Neuronal stem cell (in vitro differentiated cells): ENCODE measurements at regions not wholly inside any gene's neighbourhood (a gene's known extent, or its start where the extent isn't known, plus 50 kb on each side); places are given as distances from the start of the nearest gene placed in this dataset.

Experiments used
- DNase-seq: peaks from one replicate; pipeline ENCODE4 v3.0.0-alpha.2; 2013; ENCODE audit warnings: low spot score
- H2AFZ ChIP-seq: one replicate; pipeline ENCODE4 v1.6.1; 2013; ENCODE audit warnings: mild to moderate bottlenecking, low read length, inconsistent platforms
- H2AK5ac ChIP-seq: 2 replicates; pipeline ENCODE4 v1.6.1; 2013; ENCODE audit warnings: low read depth, mild to moderate bottlenecking, inconsistent platforms, low read length, moderate library complexity, mixed read lengths
- H2BK120ac ChIP-seq: 2 replicates; pipeline ENCODE4 v1.6.1; 2013; ENCODE audit warnings: low read depth, mild to moderate bottlenecking, inconsistent platforms, low read length, moderate library complexity, mixed read lengths
- H2BK12ac ChIP-seq: one replicate; pipeline ENCODE4 v1.6.1; 2013; ENCODE audit warnings: low read length, inconsistent platforms
- H2BK15ac ChIP-seq: 2 replicates; pipeline ENCODE4 v1.6.1; 2013; ENCODE audit warnings: mild to moderate bottlenecking, low read length, inconsistent platforms, mixed read lengths
- H2BK5ac ChIP-seq: one replicate; pipeline ENCODE4 v1.6.1; 2013; ENCODE audit warnings: inconsistent platforms, mild to moderate bottlenecking, low read length, moderate library complexity
- H3K14ac ChIP-seq: one replicate; pipeline ENCODE4 v1.6.1; 2013; ENCODE audit warnings: low read length, inconsistent platforms
- H3K18ac ChIP-seq: 2 replicates; pipeline ENCODE4 v1.6.1; 2013; ENCODE audit warnings: low read length, inconsistent platforms
- H3K23ac ChIP-seq: 2 replicates; pipeline ENCODE4 v1.6.1; 2013; ENCODE audit warnings: low read depth, mild to moderate bottlenecking, mixed read lengths, low read length, inconsistent platforms; ENCODE audit not compliant: poor library complexity
- H3K27ac ChIP-seq: replicated peaks from 3 replicates; pipeline ENCODE4 v1.5.1; 2013; ENCODE audit warnings: low read length, inconsistent platforms
- H3K27me3 ChIP-seq, 3 experiments: 2 replicates each; pipeline ENCODE4 v1.6.1; 2013; ENCODE audit warnings: low read length in 3 of 3, mild to moderate bottlenecking in 2 of 3, inconsistent platforms in 1 of 3, low read depth in 1 of 3, mixed read lengths in 1 of 3, moderate library complexity in 1 of 3; ENCODE audit not compliant: control insufficient read depth in 3 of 3, insufficient read depth in 3 of 3
- H3K36me3 ChIP-seq, 2 donors: replicated peaks in 1 of 2; 2 replicates each; pipeline ENCODE4 v1.6.1; 2013; ENCODE audit warnings: low read length in 2 of 2; ENCODE audit not compliant: control insufficient read depth in 2 of 2, insufficient read depth in 2 of 2
- H3K4ac ChIP-seq: 2 replicates; pipeline ENCODE4 v1.6.1; 2013; ENCODE audit warnings: inconsistent platforms, mild to moderate bottlenecking, low read length, moderate library complexity
- H3K4me1 ChIP-seq, 2 donors: 1 replicate in 1 of 2; 2 replicates in 1 of 2; pipeline ENCODE4 v1.6.1; 2013; ENCODE audit warnings: low read length in 2 of 2, low read depth in 1 of 2; ENCODE audit not compliant: control insufficient read depth in 2 of 2, insufficient read depth in 1 of 2
- H3K4me2 ChIP-seq: one replicate; pipeline ENCODE4 v1.6.1; 2013; ENCODE audit warnings: mild to moderate bottlenecking, low read length, inconsistent platforms; ENCODE audit not compliant: insufficient read depth, poor library complexity, severe bottlenecking
- H3K4me3 ChIP-seq, 2 donors: 2 replicates each; pipeline ENCODE4 v1.5.1; 2013; ENCODE audit warnings: low read length in 2 of 2, mild to moderate bottlenecking in 2 of 2, inconsistent platforms in 1 of 2, moderate library complexity in 1 of 2
- H3K79me1 ChIP-seq: one replicate; pipeline ENCODE4 v1.6.1; 2013; ENCODE audit warnings: low read depth, mild to moderate bottlenecking, inconsistent platforms, low read length, moderate library complexity
- H3K9ac ChIP-seq: one replicate; pipeline ENCODE4 v1.6.1; 2013; ENCODE audit warnings: mild to moderate bottlenecking, low read depth, low read length, inconsistent platforms; ENCODE audit not compliant: poor library complexity
- H3K9me3 ChIP-seq, 2 donors: replicated peaks in 1 of 2; 2 replicates each; pipeline versions ENCODE3 to v1.6.1; 2013; ENCODE audit warnings: low read length in 2 of 2, mild to moderate bottlenecking in 2 of 2, inconsistent platforms in 1 of 2, low read depth in 1 of 2, mixed read lengths in 1 of 2, moderate library complexity in 1 of 2; ENCODE audit not compliant: control insufficient read depth in 2 of 2, insufficient read depth in 1 of 2
- H4K8ac ChIP-seq: one replicate; pipeline ENCODE4 v1.6.1; 2013; ENCODE audit warnings: low read depth, mild to moderate bottlenecking, inconsistent platforms, low read length, moderate library complexity
- H4K91ac ChIP-seq: one replicate; pipeline ENCODE4 v1.6.1; 2013; ENCODE audit warnings: low read length, low read depth, mild to moderate bottlenecking, inconsistent platforms; ENCODE audit not compliant: poor library complexity
- WGBS, 2 donors: extraction: QIAGEN DNeasy Blood & Tissue Kit; methylation state at CpG; one replicate each; pipeline ENCODE4 v1.1.7; 2013; ENCODE audit warnings: missing lambda C conversion rate in 2 of 2, mixed read lengths in 1 of 2; ENCODE audit not compliant: insufficient read length in 2 of 2, insufficient replicate concordance in 1 of 2; ENCODE audit errors: extremely low coverage in 2 of 2; 5-methylcytosine and 5-hydroxymethylcytosine counted together

DNA sequence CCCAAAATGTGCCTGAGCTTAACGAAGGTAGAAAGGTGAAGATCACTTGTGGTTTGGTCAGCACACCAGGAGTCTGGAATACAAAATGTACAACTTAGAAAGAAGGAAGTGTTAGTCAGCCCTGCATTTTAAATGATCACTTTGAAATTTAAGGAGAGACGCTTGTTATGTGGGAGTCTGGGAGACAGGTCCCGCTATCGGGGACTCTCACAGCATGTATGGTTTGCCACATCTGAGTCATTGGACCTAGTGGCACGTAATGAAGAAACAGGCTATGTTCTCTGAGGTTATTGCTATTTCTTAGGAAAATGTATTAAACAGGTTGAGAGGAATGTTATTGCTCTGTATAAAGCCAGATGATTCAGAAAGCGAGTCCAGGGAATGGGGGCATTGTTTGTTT is 2362.5 kb upstream of the WWC1 start:
- Histone ChIP-seq H2BK12ac (no peak overlapping the region), H3K27me3 (no peaks in the 10 kb centered on the region), H3K4me1 (no peaks in the 10 kb centered on the region), H3K23ac (no peak overlapping the region), H3K9me3 (peaks cover 0 to 2% of the 10 kb centered on the region in 2 donors), H3K4me2 (no peak overlapping the region), H4K91ac (no peak overlapping the region), H3K79me1 (no peaks in the 10 kb centered on the region), H3K14ac (no peak overlapping the region), H2BK15ac (no peak overlapping the region), H3K36me3 (no peaks in the 10 kb centered on the region), H2BK5ac (no peak overlapping the region), H3K4me3 (no peak overlapping the region), H2BK120ac (no peak overlapping the region), H3K18ac (no peak overlapping the region), H3K9ac (no peak overlapping the region), H2AFZ (no peak overlapping the region), H3K4ac (no peak overlapping the region), H3K27ac (no peak overlapping the region), H4K8ac (no peak overlapping the region), H2AK5ac (no peak overlapping the region)
- no CpG with 5 or more reads among the region's 6 CpGs for WGBS, 2 donors
- no peak for DNase-seq

GRCh38 chr5:165940541-165940940 is 2350.9 kb upstream of the WWC1 start:
- Histone ChIP-seq H2BK5ac (no peak overlapping the region), H3K36me3 (no peaks in the 10 kb centered on the region), H3K27me3 (no peaks in the 10 kb centered on the region), H3K4me3 (no peak overlapping the region), H2BK15ac (no peak overlapping the region), H2BK120ac (no peak overlapping the region), H3K14ac (no peak overlapping the region), H2AK5ac (no peak overlapping the region), H3K9me3 (no peaks in the 10 kb centered on the region), H3K4me1 (no peaks in the 10 kb centered on the region), H3K4ac (no peak overlapping the region), H2BK12ac (no peak overlapping the region), H3K27ac (no peak overlapping the region), H3K4me2 (no peak overlapping the region), H3K79me1 (no peaks in the 10 kb centered on the region), H3K18ac (no peak overlapping the region), H3K23ac (no peak overlapping the region), H4K8ac (no peak overlapping the region), H2AFZ (no peak overlapping the region), H4K91ac (no peak overlapping the region), H3K9ac (no peak overlapping the region)
- no peak for DNase-seq
- WGBS, 2 donors = no CpG with 5 or more reads among the region's 4 CpGs

- Histone ChIP-seq H3K9me3 (no peaks in the 10 kb centered on the region), H2AK5ac (no peak overlapping the region), H4K8ac (no peak overlapping the region), H2BK12ac (no peak overlapping the region), H3K27ac (no peak overlapping the region), H2BK5ac (no peak overlapping the region), H2AFZ (no peak overlapping the region), H3K9ac (no peak overlapping the region), H3K23ac (no peak overlapping the region), H3K27me3 (no peaks in the 10 kb centered on the region), H3K4me2 (no peak overlapping the region), H3K4ac (no peak overlapping the region), H3K36me3 (no peaks in the 10 kb centered on the region), H3K4me3 (no peak overlapping the region), H3K18ac (no peak overlapping the region), H3K79me1 (no peaks in the 10 kb centered on the region), H2BK15ac (no peak overlapping the region), H3K14ac (no peak overlapping the region), H3K4me1 (no peaks in the 10 kb centered on the region), H2BK120ac (no peak overlapping the region), H4K91ac (no peak overlapping the region)
- no peak for DNase-seq
- WGBS, 2 donors = no CpG with 5 or more reads among the region's 2 CpGs
Observed at GRCh38 chr5:165956854-165957253, 2334.6 kb upstream of the WWC1 start.

GRCh38 chr5:165981671-165982070 is 2309.8 kb upstream of the WWC1 start:
- H3K79me1 ChIP-seq = no peaks in the 10 kb centered on the region
- no peaks in the 10 kb centered on the region for H3K36me3 ChIP-seq
- H2BK12ac ChIP-seq = no peak overlapping the region
- H3K18ac ChIP-seq = no peak overlapping the region
- H3K4ac ChIP-seq = no peak overlapping the region
- H3K4me3 ChIP-seq = no peak overlapping the region
- no peak overlapping the region for H2BK120ac ChIP-seq
- H4K8ac ChIP-seq = no peak overlapping the region
- no peak overlapping the region for H2BK5ac ChIP-seq
- no peak overlapping the region for H3K23ac ChIP-seq
- H2BK15ac ChIP-seq = no peak overlapping the region
- no peak overlapping the region for H4K91ac ChIP-seq
- H3K27me3 ChIP-seq = no peaks in the 10 kb centered on the region
- peak overlapping the region; percentile 7 for H2AFZ ChIP-seq
- no peak overlapping the region for H3K4me2 ChIP-seq
- no peak overlapping the region for H3K27ac ChIP-seq
- H2AK5ac ChIP-seq = no peak overlapping the region
- no CpG with 5 or more reads among the region's 2 CpGs for WGBS, 2 donors
- DNase-seq = no peak
- no peaks in the 10 kb centered on the region for H3K4me1 ChIP-seq
- H3K9ac ChIP-seq = no peak overlapping the region
- no peak overlapping the region for H3K14ac ChIP-seq
- no peaks in the 10 kb centered on the region for H3K9me3 ChIP-seq
